ENCODE measurements at regions not wholly inside any gene's neighbourhood (a gene's known extent, or its start where the extent isn't known, plus 50 kb on each side); places are given as distances from the start of the nearest gene placed in this dataset.

- no TSS peak for BruUV-seq (replicated peaks)
- no peak for FAIRE-seq
- POLR2A ChIA-PET = no interaction called here
Measured at GRCh38 chr6:117142995-117143394, 122.4 kb upstream of the VGLL2 start.

More at GRCh38 chr6:117142995-117143394, 122.4 kb upstream of the VGLL2 start:
- Histone ChIP-seq H3K9ac (ENCODE audit: control insufficient read depth, insufficient read depth, low read length) (no peak overlapping the region), H3K4me2 (ENCODE audit: control insufficient read depth, insufficient read depth) (no peak overlapping the region), H3K79me2 (ENCODE audit: control insufficient read depth, insufficient read depth, low read length) (no peaks in the 10 kb centered on the region), H3K4me3 (no peak overlapping the region), H3K9me3 (replicated peaks; ENCODE audit: control insufficient read depth, insufficient read depth, low read length) (no peaks in the 10 kb centered on the region), H3K27me3 (replicated peaks in 1 of 2; ENCODE audit: control insufficient read depth in 2 of 2, insufficient read depth in 2 of 2, low read length in 1 of 2) (no peaks in the 10 kb centered on the region), H4K20me1 (ENCODE audit: control insufficient read depth, insufficient read depth) (no peaks in the 10 kb centered on the region), H3K27ac (ENCODE audit: control insufficient read depth, insufficient read depth) (no peak overlapping the region), H2AFZ (ENCODE audit: control insufficient read depth, low read depth, low read length) (no peak overlapping the region), H3K4me1 (ENCODE audit: control insufficient read depth, insufficient read depth, low read length) (no peaks in the 10 kb centered on the region), H3K36me3 (ENCODE audit: control insufficient read depth in 2 of 2, insufficient read depth in 2 of 2, low read length in 1 of 2) (no peaks in the 10 kb centered on the region)
- DNase-seq (ENCODE audit: low read depth, low spot score) (no peak), ATAC-seq (no peak)
- WGBS (ENCODE audit: insufficient coverage, insufficient replicate concordance, low lambda C conversion rate, missing lambda C conversion rate) = 47% methylated on average over 1 of the region's 1 CpG
- ChIA-PET SMC1A (ENCODE audit: uncharacterized antibody, unreplicated experiment) (no interaction called here), RAD21 (ENCODE audit: unreplicated experiment) (no interaction called here), CTCF (no interaction called here)
- TF ChIP-seq TCF3 (IDR thresholded peaks at IDR 0.05; ENCODE audit: borderline replicate concordance, insufficient read depth, low read depth, low read length) (no peak), CREM (IDR thresholded peaks at IDR 0.05; ENCODE audit: low read depth) (no peak), HDAC2 (IDR thresholded peaks at IDR 0.05) (no peak), SREBF2 (IDR thresholded peaks at IDR 0.05; ENCODE audit: low read length) (no peak), ZNF622 (IDR thresholded peaks at IDR 0.05) (no peak), NR2F1 (conservative IDR thresholded peaks at IDR 0.05) (no peak), STAT3 (IDR thresholded peaks at IDR 0.05; ENCODE audit: low read depth, low read length) (no peak), ELK1 (IDR thresholded peaks at IDR 0.05; ENCODE audit: low read depth, low read length) (no peak), CREB1 (IDR thresholded peaks at IDR 0.05; ENCODE audit: low read depth) (no peak), CBX5 (IDR thresholded peaks at IDR 0.05; ENCODE audit: low read depth) (no peak), NR2C1 (IDR thresholded peaks at IDR 0.05) (no peak), E2F4 (IDR thresholded peaks at IDR 0.05; ENCODE audit: low read depth, low read length) (no peak), RB1 (IDR thresholded peaks at IDR 0.05; ENCODE audit: borderline replicate concordance) (no peak), ZBTB11 (CRISPR knock-in tag; IDR thresholded peaks at IDR 0.05) (no peak)
- in situ Hi-C loops (cut with MboI) (no loop called here), intact Hi-C loops (cut with micrococcal nuclease; ENCODE audit: unreplicated experiment) (no loop called here)
